Smooth muscle cell (in vitro differentiated cells): ENCODE measurements at regions not wholly inside any gene's neighbourhood (a gene's known extent, or its start where the extent isn't known, plus 50 kb on each side); places are given as distances from the start of the nearest gene placed in this dataset.
"Not testable (repeated sequence)": the region's sequence is repeated elsewhere in the genome, so short reads cannot be mapped to it uniquely, and the experiment has no call there.

ENCODE experiments used
- DNase-seq: peaks from one replicate; lab custom pipeline; 2025; ENCODE audit not compliant: unreplicated experiment; lab: John Stamatoyannopoulos, UW
- H2AFZ ChIP-seq: fragments of 200-600 bp; sonication (generic); 2 replicates; pipeline ENCODE4 v1.6.0; 2016; ENCODE audit warnings: antibody characterized with exemption, low read depth, mild to moderate bottlenecking
- H3F3A ChIP-seq: fragments of 200-600 bp; sonication (generic); 2 replicates; pipeline ENCODE4 v1.6.0; 2017; ENCODE audit warnings: antibody characterized with exemption, low read depth
- H3K27ac ChIP-seq: fragments of 200-600 bp; sonication (generic); 2 replicates; pipeline ENCODE4 v1.5.1; 2016; ENCODE audit warnings: low read depth, mild to moderate bottlenecking
- H3K27me3 ChIP-seq: fragments of 200-600 bp; sonication (generic); 2 replicates; pipeline ENCODE4 v1.6.1; 2016; ENCODE audit warnings: low read depth, mild to moderate bottlenecking
- H3K36me3 ChIP-seq: fragments of 200-600 bp; sonication (generic); 2 replicates; pipeline ENCODE4 v1.5.1; 2016; ENCODE audit warnings: low read depth
- H3K4me1 ChIP-seq: fragments of 200-600 bp; sonication (generic); 2 replicates; pipeline ENCODE4 v1.5.1; 2016; ENCODE audit warnings: low read depth
- H3K4me2 ChIP-seq: fragments of 200-600 bp; sonication (generic); 2 replicates; pipeline ENCODE4 v1.6.0; 2016; ENCODE audit warnings: mild to moderate bottlenecking
- H3K4me3 ChIP-seq: fragments of 200-600 bp; sonication (generic); 2 replicates; pipeline ENCODE4 v1.5.1; 2016; ENCODE audit warnings: mild to moderate bottlenecking
- H3K79me2 ChIP-seq: fragments of 200-600 bp; sonication (generic); 2 replicates; pipeline ENCODE4 v1.6.0; 2016; ENCODE audit warnings: low read depth, mild to moderate bottlenecking
- H3K9ac ChIP-seq: fragments of 200-600 bp; sonication (generic); 2 replicates; pipeline ENCODE4 v1.6.0; 2016; ENCODE audit warnings: low read depth
- H3K9me3 ChIP-seq: fragments of 200-600 bp; sonication (generic); replicated peaks from 2 replicates; pipeline ENCODE4 v1.5.1; 2016; ENCODE audit warnings: low read depth
- H4K20me1 ChIP-seq: fragments of 200-600 bp; sonication (generic); 2 replicates; pipeline ENCODE4 v1.6.0; 2016; ENCODE audit warnings: low read depth
- CTCF ChIP-seq: fragments of 200-600 bp; sonication (generic); IDR thresholded peaks from 2 replicates; pipeline ENCODE4 v1.5.1; 2017; ENCODE audit warnings: borderline replicate concordance, mild to moderate bottlenecking, antibody characterized with exemption; ENCODE audit not compliant: insufficient read depth, poor library complexity, severe bottlenecking
- WGBS: methylation state at CpG from one replicate; pipeline ENCODE4 v1.1.7; 2016; ENCODE audit warnings: low lambda C conversion rate; 5-methylcytosine and 5-hydroxymethylcytosine counted together

GRCh38 chr2:132268284-132268976 is 106.7 kb upstream of the ANKRD30BL start:
- peak; percentile 59 for TF ChIP-seq CTCF
- not testable (repeated sequence) for H3K27me3 ChIP-seq, H3K79me2 ChIP-seq, H4K20me1 ChIP-seq, H3K9me3 ChIP-seq, H3K36me3 ChIP-seq, DNase-seq, H3K4me1 ChIP-seq, H3F3A ChIP-seq
- H3K4me3 ChIP-seq: peak overlapping the region; percentile 55
- 23% methylated on average over 20 of the region's 20 CpGs for WGBS
- H3K9ac ChIP-seq: peak overlapping the region; percentile 83
- H3K27ac ChIP-seq: peak overlapping the region; percentile 82
- peak overlapping the region; percentile 95 for H3K4me2 ChIP-seq
- peak overlapping the region; percentile 100 for H2AFZ ChIP-seq

- Histone ChIP-seq H3K9me3 (no peaks in the 10 kb centered on the region), H3F3A (no peaks in the 10 kb centered on the region), H3K4me1 (peaks cover 8% of the 10 kb centered on the region), H2AFZ (peak overlapping the region; percentile 66), H3K27ac (no peak overlapping the region), H3K4me3 (no peak overlapping the region), H3K9ac (no peak overlapping the region), H3K27me3 (no peaks in the 10 kb centered on the region), H3K79me2 (no peaks in the 10 kb centered on the region), H3K36me3 (no peaks in the 10 kb centered on the region), H3K4me2 (no peak overlapping the region), H4K20me1 (no peaks in the 10 kb centered on the region)
- WGBS: 78% methylated on average over 19 of the region's 19 CpGs
- TF ChIP-seq CTCF: no peak
- DNase-seq: no peak
These were observed 107.3 kb upstream of the ANKRD30BL start for GRCh38 chr2:132268977-132269523.

- Histone ChIP-seq H3K27me3 (no peaks in the 10 kb centered on the region), H3K9ac (no peak overlapping the region), H2AFZ (peak overlapping the region; percentile 87), H3K27ac (no peak overlapping the region), H3F3A (no peaks in the 10 kb centered on the region), H3K36me3 (no peaks in the 10 kb centered on the region), H3K4me1 (peaks cover 8% of the 10 kb centered on the region), H3K9me3 (no peaks in the 10 kb centered on the region), H3K79me2 (no peaks in the 10 kb centered on the region), H3K4me2 (no peak overlapping the region), H3K4me3 (no peak overlapping the region), H4K20me1 (no peaks in the 10 kb centered on the region)
- TF ChIP-seq CTCF: no peak
- 92% methylated on average over 1 of the region's 1 CpG for WGBS
- DNase-seq: no peak
These were observed 108.5 kb upstream of the ANKRD30BL start for GRCh38 chr2:132270255-132270654.
